Suppressor macrophage treated with lipopolysaccharide for 1 hour (primary cell): ENCODE measurements at regions not wholly inside any gene's neighbourhood (a gene's known extent, or its start where the extent isn't known, plus 50 kb on each side); places are given as distances from the start of the nearest gene placed in this dataset.
A peak's percentile ranks its signal among the peaks of the same experiment; 100 is the strongest.
"Not testable (repeated sequence)": the region's sequence is repeated elsewhere in the genome, so short reads cannot be mapped to it uniquely, and the experiment has no call there.

Source experiments
- DNase-seq, 3 donors: peaks; one replicate each; pipeline ENCODE4 v3.0.0-alpha.2; 2020 to 2022

DNA sequence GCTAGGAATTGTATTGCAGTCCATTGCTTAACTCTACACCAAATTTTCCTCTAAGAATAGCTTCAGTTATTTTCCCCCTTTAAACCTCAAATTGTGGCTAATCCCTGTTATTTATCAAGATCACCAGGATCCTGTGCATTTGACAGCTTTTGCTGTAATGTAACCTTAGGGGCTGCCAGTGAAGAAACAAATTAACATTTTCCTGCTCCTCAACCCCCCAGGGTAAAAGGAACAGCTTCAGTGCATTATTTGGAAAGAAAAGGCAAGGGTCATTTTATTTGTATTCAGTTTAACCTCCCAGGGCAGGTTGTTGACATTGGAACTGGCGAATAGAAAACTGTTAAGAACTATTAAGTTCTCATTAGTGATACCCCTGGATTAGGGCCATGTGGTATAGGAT, 57.0 kb downstream of the PCDH20 start:
- no peak for DNase-seq

- DNase-seq: no peak
These were observed 65.3 kb downstream of the PCDH20 start for GRCh38 chr13:61350341-61350740.

DNA sequence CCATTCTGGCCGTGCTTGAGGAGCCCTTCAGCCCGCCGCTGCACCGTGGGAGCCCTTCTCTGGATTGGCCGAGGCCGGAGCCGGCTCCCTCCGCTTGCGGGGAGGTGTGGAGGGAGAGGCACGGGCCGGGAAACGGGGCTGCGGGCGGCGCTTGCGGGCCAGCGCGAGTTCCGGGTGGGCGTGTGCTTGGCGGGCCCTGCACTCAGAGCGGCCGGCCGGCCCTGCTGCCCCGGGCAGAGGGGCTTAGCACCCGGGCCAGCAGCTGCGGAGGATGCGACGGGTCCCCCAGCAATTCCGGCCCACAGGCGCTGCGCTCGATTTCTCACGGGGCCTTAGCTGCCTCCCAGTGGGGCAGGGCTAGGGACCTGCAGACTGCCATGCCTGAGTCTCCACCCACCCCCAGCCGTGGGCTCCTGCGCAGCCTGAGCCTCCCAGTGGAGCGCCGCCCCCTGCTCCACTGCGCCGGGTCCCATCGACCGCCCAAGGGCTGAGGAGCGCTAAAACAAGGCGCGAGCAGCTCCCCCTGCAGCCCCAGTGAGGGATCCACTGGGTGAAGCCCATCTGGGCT, 76.5 kb downstream of the PCDH20 start:
- no peak for DNase-seq

- DNase-seq: no peak
These were observed 99.0 kb downstream of the PCDH20 start for GRCh38 chr13:61316647-61317046.

DNA sequence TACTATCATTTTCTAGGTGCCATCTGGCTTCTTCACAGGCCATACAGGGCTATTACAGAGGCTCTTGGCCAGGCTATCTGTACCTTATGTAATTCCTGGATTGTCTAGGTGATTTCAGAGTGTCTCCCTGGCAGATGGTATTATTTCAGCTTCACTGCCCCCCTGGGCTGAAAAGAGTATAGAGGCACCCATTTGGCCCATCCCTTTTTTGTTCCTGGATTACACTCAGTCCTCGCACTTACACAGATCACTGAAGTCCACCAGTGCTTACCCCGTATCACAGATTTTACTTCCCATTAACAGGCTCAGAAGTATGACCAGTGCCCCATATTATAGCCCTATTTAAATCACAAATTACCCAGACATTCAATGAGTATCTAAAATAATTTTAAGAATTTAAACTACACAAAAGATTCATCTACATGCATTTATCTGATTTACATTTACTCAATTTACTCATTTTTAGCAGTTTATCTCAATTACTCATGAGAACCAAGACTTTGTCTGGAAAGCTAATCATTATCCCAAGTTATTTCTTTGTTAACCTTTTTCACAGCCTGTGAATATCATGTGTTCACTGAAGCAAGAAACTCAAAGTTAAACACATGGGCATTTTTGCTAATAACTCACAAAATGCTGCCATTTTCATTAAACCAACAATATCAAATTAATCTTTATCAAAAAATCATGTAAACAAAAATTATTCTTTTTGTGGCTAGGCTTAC, 121.0 kb downstream of the PCDH20 start:
- no peak for DNase-seq

DNA sequence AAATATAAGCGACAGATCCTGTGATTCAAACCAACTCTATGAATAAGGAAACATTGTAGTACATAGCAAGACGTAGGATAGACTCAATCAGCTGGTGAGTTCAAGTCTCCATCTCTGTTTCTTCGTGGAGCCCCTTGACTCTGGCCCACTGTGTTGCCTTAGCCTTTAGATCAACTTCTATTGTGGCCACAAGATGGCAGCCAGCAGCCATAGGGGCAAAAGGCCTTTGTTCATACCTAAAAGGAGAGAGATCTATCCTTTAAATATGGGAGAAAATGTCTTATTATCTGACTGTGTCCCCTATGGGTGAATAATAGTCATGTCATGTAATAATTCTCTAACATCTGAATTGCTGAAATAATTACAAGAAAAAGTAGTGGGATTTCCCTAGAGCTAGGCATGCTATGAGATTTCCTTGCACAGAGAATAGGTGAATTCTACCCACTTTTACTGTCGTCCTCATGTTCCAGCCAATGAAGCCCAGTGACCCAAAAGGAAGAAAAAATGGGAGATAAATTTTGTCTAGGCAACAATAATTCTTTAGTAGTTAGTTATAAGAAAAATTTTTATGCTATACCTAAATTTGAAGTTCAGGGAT, 129.4 kb downstream of the PCDH20 start:
- DNase-seq: no peak

DNA sequence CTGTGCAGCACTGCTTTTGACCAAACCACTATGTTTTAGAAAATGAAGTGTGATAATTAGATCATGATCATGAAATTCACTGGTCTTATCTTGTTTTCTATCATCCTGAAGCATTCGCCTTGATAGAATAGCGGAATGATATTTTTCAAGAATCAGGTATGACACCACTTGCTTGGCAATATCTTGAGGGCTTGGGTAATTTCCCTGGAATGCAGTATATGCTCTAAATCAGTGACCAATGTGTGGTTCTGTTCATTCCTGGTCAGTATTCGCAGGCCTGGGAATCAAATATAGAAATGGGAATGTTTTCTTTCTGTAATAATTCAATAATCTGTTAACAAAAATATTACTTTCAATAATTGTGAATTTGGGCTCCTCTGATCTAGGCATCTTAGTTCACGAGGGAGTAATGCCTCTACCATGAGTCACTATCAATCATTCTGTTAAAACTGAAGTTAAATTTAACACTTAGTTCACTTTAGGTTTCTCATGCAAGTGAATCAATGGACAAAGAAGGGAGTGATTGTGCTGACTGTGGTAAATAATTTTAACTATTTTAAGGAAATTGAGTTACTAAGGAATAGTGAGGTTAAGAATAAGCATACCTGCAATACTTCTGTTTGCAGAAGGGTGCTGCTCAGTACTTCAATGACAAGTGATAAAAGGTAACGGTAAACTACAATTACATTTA, 137.9 kb downstream of the PCDH20 start:
- DNase-seq: peak in 1 of 3 donors; percentile 7

- DNase-seq: peak in 1 of 3 donors; percentile 10
These were observed 138.6 kb downstream of the PCDH20 start for GRCh38 chr13:61277088-61277487.

DNA sequence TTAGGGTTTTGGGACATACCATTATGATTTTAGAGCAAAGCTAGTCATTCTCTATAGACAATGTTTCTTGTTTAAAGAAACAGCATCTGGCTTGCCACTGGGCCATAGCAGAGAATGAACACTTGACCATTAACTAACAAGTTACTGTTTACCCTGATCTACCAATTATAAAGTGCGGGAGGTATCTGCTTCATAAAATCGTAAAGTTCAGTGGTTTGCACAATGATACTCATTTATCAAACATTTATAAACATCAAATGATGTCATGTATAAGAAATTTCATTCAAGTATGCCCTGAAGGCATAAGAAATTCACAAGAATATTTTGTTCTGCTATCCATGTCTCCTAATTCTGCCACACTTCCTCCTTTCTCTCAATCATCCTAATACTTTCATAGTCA, 139.2 kb downstream of the PCDH20 start:
- DNase-seq: peak in 1 of 3 donors; percentile 10

GRCh38 chr13:61275736-61276135, 139.9 kb downstream of the PCDH20 start:
- DNase-seq: no peak

DNA sequence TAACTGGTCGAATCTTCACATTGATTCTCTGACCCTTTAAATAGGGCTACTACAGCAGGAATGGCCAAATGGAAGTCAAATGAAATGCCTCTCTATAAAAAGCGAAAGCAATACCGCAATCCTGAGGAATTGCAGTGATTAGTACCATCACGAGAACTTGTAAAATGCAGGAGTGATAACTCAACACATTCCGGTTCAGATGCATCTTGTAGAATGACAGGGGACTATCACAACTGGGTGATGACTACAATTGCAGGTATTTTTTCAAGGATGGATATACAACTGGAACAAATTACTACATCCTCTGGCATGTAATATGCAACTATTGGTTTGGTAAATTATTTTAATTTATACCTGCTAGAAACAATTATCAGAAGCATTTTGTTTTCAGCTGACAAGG, 140.4 kb downstream of the PCDH20 start:
- DNase-seq: peak in 1 of 3 donors; percentile 14

GRCh38 chr13:61266896-61267295, 148.8 kb downstream of the PCDH20 start:
- not testable (repeated sequence) for DNase-seq

- DNase-seq: no peak
These were observed 153.7 kb downstream of the PCDH20 start for GRCh38 chr13:61261746-61262472.

DNA sequence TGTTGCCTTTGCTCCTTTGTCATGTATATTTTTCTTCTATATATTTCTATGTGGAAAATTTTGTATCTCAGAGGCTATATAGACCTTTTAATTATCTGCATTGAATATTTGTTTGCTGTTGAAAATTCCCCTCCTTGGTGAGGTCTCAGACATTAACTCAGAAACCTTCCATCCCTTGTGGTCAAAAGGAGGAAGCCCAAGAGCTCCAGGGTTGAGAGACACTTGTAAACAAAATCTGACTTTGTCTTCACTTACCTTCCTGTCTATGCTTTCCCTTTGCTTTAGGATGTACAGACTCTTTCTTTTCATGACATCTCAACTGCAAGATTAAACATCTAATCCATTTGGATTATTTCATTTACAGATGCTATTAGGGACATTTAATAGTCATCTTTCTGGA, 157.5 kb downstream of the PCDH20 start:
- no peak for DNase-seq

GRCh38 chr13:61255040-61255796, 160.4 kb downstream of the PCDH20 start:
- peak in 1 of 3 donors; percentile 3 for DNase-seq

- DNase-seq: no peak
These were observed 162.4 kb downstream of the PCDH20 start for GRCh38 chr13:61253105-61253877.

DNA sequence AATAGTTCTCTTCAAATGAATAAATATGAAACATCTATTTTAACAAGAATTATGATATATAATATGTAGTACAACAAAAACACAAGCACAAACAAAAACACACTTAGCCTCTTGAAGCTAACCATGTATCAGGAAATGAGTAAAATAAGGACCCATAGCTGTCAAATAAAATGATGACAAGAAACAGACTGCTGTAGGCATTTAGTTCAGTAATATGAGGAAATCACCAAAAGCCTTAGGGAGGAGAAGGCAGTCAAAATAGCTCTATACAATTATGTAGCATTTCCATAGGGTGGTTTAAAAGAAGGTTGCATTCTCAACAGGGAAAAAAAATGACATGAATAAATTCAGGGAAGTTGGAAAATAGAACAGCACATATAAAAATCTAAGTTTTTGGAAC, 163.4 kb downstream of the PCDH20 start:
- DNase-seq: no peak

GRCh38 chr13:61247149-61247936, 168.3 kb downstream of the PCDH20 start:
- no peak for DNase-seq

- DNase-seq: no peak
These were observed 169.3 kb downstream of the PCDH20 start for GRCh38 chr13:61246351-61246750.

GRCh38 chr13:61215601-61216000, 200.0 kb downstream of the PCDH20 start:
- DNase-seq: no peak

DNA sequence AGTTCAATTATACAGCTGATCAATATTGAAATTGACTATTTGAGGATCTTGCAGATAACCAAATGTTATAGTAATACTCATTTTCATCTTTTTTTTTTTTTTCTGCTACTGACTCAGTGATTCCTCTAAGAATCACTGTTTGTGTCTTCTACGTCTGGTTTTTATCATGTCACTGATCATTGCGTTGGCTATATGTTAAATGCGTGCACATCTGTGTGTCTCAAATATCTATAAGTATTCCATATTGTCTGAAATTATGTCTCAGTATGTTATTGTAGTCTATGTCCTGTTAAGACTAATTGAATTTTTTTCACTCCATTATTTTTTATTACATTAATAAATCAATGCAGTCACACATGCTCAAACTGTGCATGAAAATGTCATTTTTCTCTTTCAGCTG, 200.5 kb downstream of the PCDH20 start:
- DNase-seq: no peak
